B cell (primary cell): ENCODE measurements at regions not wholly inside any gene's neighbourhood (a gene's known extent, or its start where the extent isn't known, plus 50 kb on each side); places are given as distances from the start of the nearest gene placed in this dataset.

Experiments used
- ATAC-seq: fragments of 200-7000 bp; cut with Tn5 transposase; one replicate; pipeline ENCODE4 v1.10.0; 2021; ENCODE audit warnings: low read depth, mild to moderate bottlenecking, moderate number of reproducible peaks, moderate library complexity
- CTCF ChIA-PET: fragments of 350-600 bp; sonication (Branson Sonifier 250); formaldehyde crosslinking; loops from one replicate; lab custom pipeline; 2021; ENCODE audit warnings: antibody characterized with exemption, inconsistent platforms; lab: Charles Lee
- POLR2A ChIA-PET: fragments of 350-600 bp; sonication (Branson Sonifier 250); formaldehyde crosslinking; loops from one replicate; lab custom pipeline; 2021; ENCODE audit warnings: antibody characterized with exemption; lab: Charles Lee
- DNase-seq: peaks from one replicate; pipeline ENCODE4 v3.0.0; 2013
- H2AFZ ChIP-seq: 2 replicates; pipeline ENCODE4 v1.6.1; 2012; ENCODE audit warnings: mild to moderate bottlenecking, low read depth, low read length; ENCODE audit not compliant: insufficient read depth, poor library complexity, severe bottlenecking
- H3K27ac ChIP-seq, 2 donors: 1 replicate in 1 of 2; 2 replicates in 1 of 2; pipeline ENCODE4 v1.5.1; 2012 to 2013; ENCODE audit warnings: low read length in 2 of 2, mild to moderate bottlenecking in 2 of 2, moderate library complexity in 1 of 2
- H3K27me3 ChIP-seq, 4 experiments: fragments of 200-600 bp in 1 of 4; sonication (generic) in 1 of 4; replicated peaks in 1 of 4; 1 replicate in 2 of 4; 2 replicates in 2 of 4; pipeline versions ENCODE4 v1.6.1 to v1.7.0; 2013 to 2016; ENCODE audit warnings: low read length in 3 of 4, mild to moderate bottlenecking in 2 of 4, mixed read lengths in 1 of 4, moderate library complexity in 1 of 4; ENCODE audit not compliant: insufficient read depth in 4 of 4, control insufficient read depth in 3 of 4; ENCODE audit errors: control extremely low read depth in 1 of 4
- H3K36me3 ChIP-seq, 2 experiments: replicated peaks in 1 of 2; 1 replicate in 1 of 2; 2 replicates in 1 of 2; pipeline versions ENCODE4 v1.6.1 to v1.7.1; 2013; ENCODE audit warnings: low read length in 1 of 2; ENCODE audit not compliant: insufficient read depth in 2 of 2, control insufficient read depth in 1 of 2; ENCODE audit errors: control extremely low read depth in 1 of 2, extremely low read depth in 1 of 2
- H3K4me1 ChIP-seq, 2 donors: fragments of 200-600 bp in 1 of 2; sonication (generic) in 1 of 2; 1 replicate in 1 of 2; 2 replicates in 1 of 2; pipeline versions ENCODE4 v1.5.1 to v1.6.1; 2013 to 2017; ENCODE audit warnings: low read length in 2 of 2; ENCODE audit not compliant: control insufficient read depth in 2 of 2, insufficient read depth in 2 of 2
- H3K4me2 ChIP-seq: replicated peaks from 2 replicates; pipeline ENCODE3; 2012; ENCODE audit warnings: mild to moderate bottlenecking, low read depth, low read length; ENCODE audit not compliant: poor library complexity, severe bottlenecking
- H3K4me3 ChIP-seq, 5 experiments: fragments of 200-600 bp in 1 of 5; sonication (generic) in 1 of 5; 1 replicate in 3 of 5; 2 replicates in 2 of 5; pipeline versions ENCODE4 v1.5.1 to v1.7.0; 2011 to 2016; ENCODE audit warnings: low read length in 4 of 5, mild to moderate bottlenecking in 4 of 5, low read depth in 2 of 5, control low read depth in 1 of 5, moderate library complexity in 1 of 5; ENCODE audit not compliant: insufficient read depth in 1 of 5; ENCODE audit errors: control extremely low read depth in 1 of 5, extremely low read depth in 1 of 5
- H3K79me2 ChIP-seq: fragments of 200-600 bp; sonication (generic); one replicate; pipeline ENCODE4 v1.6.0; 2016; ENCODE audit warnings: low read length; ENCODE audit not compliant: control insufficient read depth, insufficient read depth
- H3K9ac ChIP-seq: fragments of 200-600 bp; sonication (generic); 2 replicates; pipeline ENCODE4 v1.6.1; 2017; ENCODE audit warnings: mild to moderate bottlenecking, low read length, moderate library complexity
- H3K9me3 ChIP-seq, 3 donors: one replicate each; pipeline versions ENCODE4 v1.6.1 to v1.7.1; 2013; ENCODE audit warnings: low read length in 2 of 3; ENCODE audit not compliant: control insufficient read depth in 2 of 3, insufficient read depth in 1 of 3; ENCODE audit errors: control extremely low read depth in 1 of 3
- H4K20me1 ChIP-seq: 2 replicates; pipeline ENCODE4 v1.6.0; 2012; ENCODE audit warnings: mild to moderate bottlenecking, low read length; ENCODE audit not compliant: insufficient read depth, control insufficient read depth, poor library complexity, severe bottlenecking
- H3K27ac Mint-ChIP-seq: one replicate; pipeline ENCODE4 v1.8.0; 2021; ENCODE audit warnings: mixed read lengths
- H3K27me3 Mint-ChIP-seq: one replicate; pipeline ENCODE4 v1.8.0; 2021; ENCODE audit warnings: mixed read lengths
- H3K4me1 Mint-ChIP-seq: one replicate; pipeline ENCODE4 v1.8.0; 2021; ENCODE audit warnings: mixed read lengths
- H3K4me3 Mint-ChIP-seq: one replicate; pipeline ENCODE4 v1.8.0; 2021; ENCODE audit warnings: mixed read lengths
- H3K9me3 Mint-ChIP-seq: one replicate; pipeline ENCODE4 v1.8.0; 2022; ENCODE audit warnings: mixed read lengths; ENCODE audit not compliant: insufficient read depth
- EZH2 ChIP-seq: IDR thresholded peaks from 2 replicates; pipeline ENCODE4 v1.6.1; 2012; ENCODE audit warnings: borderline replicate concordance, low read depth, mild to moderate bottlenecking, moderate library complexity, low read length; ENCODE audit not compliant: insufficient read depth, poor library complexity, severe bottlenecking
- WGBS: methylation state at CpG from one replicate; pipeline ENCODE4 v1.1.5; 2013; ENCODE audit warnings: missing lambda C conversion rate; ENCODE audit not compliant: insufficient coverage; 5-methylcytosine and 5-hydroxymethylcytosine counted together
- intact Hi-C: fragments of 100-400 bp; cut with micrococcal nuclease; formaldehyde crosslinking; loops from one replicate; pipeline ENCODE4 v1.10.0; 2022
- TF ChIP-seq, protein P1 (sequence below): fragments of 200-600 bp; IDR thresholded peaks from one replicate; pipeline ENCODE4 v1.8.0; 2022; ENCODE audit warnings: antibody characterized with exemption, mild to moderate bottlenecking

DNA sequence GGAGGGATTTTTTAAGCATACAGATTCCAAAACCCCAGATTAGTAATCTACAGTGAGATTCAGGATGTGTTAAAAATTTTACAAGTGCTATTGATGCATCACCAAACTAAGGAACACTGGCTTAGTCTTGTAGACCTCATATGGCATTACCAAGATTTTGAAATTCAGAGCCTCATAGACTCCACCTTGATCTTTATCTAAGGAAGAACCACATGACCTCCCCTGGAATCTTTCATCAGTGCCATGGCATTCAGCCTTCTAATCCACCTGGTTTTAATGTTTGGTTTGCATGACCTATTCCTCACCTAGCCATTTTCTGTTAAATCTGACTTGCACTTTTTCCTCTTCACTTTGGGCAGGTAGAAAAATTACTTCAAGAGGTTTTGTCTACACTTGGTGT lies 171.6 kb downstream of the NKX6-1 start:
- ChIA-PET CTCF (no interaction called here), POLR2A (no interaction called here)
- H4K20me1 ChIP-seq: no peaks in the 10 kb centered on the region
- no peak overlapping the region for H3K4me3 Mint-ChIP-seq
- peaks cover 0 to 1% (median 0%) of the 10 kb centered on the region in 3 donors for H3K9me3 ChIP-seq
- H3K4me1 Mint-ChIP-seq: no peaks in the 10 kb centered on the region
- ATAC-seq: no peak
- no peaks in the 10 kb centered on the region for H3K79me2 ChIP-seq
- no peak for TF ChIP-seq EZH2
- TF ChIP-seq, protein P1, sequence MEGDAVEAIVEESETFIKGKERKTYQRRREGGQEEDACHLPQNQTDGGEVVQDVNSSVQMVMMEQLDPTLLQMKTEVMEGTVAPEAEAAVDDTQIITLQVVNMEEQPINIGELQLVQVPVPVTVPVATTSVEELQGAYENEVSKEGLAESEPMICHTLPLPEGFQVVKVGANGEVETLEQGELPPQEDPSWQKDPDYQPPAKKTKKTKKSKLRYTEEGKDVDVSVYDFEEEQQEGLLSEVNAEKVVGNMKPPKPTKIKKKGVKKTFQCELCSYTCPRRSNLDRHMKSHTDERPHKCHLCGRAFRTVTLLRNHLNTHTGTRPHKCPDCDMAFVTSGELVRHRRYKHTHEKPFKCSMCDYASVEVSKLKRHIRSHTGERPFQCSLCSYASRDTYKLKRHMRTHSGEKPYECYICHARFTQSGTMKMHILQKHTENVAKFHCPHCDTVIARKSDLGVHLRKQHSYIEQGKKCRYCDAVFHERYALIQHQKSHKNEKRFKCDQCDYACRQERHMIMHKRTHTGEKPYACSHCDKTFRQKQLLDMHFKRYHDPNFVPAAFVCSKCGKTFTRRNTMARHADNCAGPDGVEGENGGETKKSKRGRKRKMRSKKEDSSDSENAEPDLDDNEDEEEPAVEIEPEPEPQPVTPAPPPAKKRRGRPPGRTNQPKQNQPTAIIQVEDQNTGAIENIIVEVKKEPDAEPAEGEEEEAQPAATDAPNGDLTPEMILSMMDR: no peak
- peaks cover 5% of the 10 kb centered on the region for H3K9me3 Mint-ChIP-seq
- no peaks in the 10 kb centered on the region for H3K36me3 ChIP-seq
- H3K27me3 Mint-ChIP-seq: no peaks in the 10 kb centered on the region
- H3K27ac ChIP-seq: no peak overlapping the region
- no peak for DNase-seq
- intact Hi-C loops: no loop called here
- no peak overlapping the region for H3K9ac ChIP-seq
- H3K27me3 ChIP-seq: no peaks in the 10 kb centered on the region
- H3K27ac Mint-ChIP-seq: no peak overlapping the region
- H2AFZ ChIP-seq: no peak overlapping the region
- H3K4me2 ChIP-seq: no peak overlapping the region
- no peaks in the 10 kb centered on the region for H3K4me1 ChIP-seq
- no peak overlapping the region for H3K4me3 ChIP-seq

DNA sequence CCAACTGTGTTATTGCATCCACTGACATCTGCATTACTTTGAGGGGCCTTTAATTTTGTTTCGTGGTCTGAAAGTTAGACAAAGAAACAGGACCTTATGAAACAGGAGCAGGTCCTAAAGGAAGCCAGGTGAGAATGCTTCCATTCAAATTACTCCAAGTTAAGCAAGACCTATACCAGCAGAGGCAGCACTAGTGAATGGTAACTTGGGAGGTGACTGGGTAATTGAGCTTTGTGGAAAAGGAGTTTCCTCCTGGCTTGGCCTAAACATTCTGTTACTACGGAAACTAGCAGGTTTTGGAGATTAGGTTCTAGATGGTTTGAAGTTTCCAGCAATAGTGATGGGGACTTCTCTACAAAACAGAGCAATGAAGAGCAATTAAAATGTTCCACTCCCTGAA lies 173.5 kb downstream of the NKX6-1 start:
- Mint-ChIP-seq H3K4me3 (no peak overlapping the region), H3K9me3 (peaks cover 5% of the 10 kb centered on the region), H3K27ac (no peak overlapping the region), H3K27me3 (no peaks in the 10 kb centered on the region), H3K4me1 (no peaks in the 10 kb centered on the region)
- ChIA-PET CTCF (interaction anchor here (0.6 kb wide), 1 partner anchor 294 kb away, joined by 3 read pairs; no protein-coding TSS in a partner anchor), POLR2A (no interaction called here)
- Histone ChIP-seq H3K27me3 (no peaks in the 10 kb centered on the region), H3K79me2 (no peaks in the 10 kb centered on the region), H2AFZ (no peak overlapping the region), H3K27ac (no peak overlapping the region), H3K9ac (no peak overlapping the region), H4K20me1 (no peaks in the 10 kb centered on the region), H3K9me3 (peaks cover 0 to 1% (median 0%) of the 10 kb centered on the region in 3 donors), H3K4me3 (no peak overlapping the region), H3K4me2 (no peak overlapping the region), H3K4me1 (no peaks in the 10 kb centered on the region), H3K36me3 (no peaks in the 10 kb centered on the region)
- no CpG with 5 or more reads among the region's 2 CpGs for WGBS
- ATAC-seq (no peak), DNase-seq (no peak)
- intact Hi-C loops: no loop called here
- TF ChIP-seq, protein P1: no peak
- no peak for TF ChIP-seq EZH2
